SH-SY5Y (cell line): ENCODE measurements at regions not wholly inside any gene's neighbourhood (a gene's known extent, or its start where the extent isn't known, plus 50 kb on each side); places are given as distances from the start of the nearest gene placed in this dataset.

ENCODE experiments used
- GATA2 ChIP-seq: IDR thresholded peaks from 2 replicates; pipeline ENCODE4 v1.6.1; 2011; ENCODE audit warnings: mild to moderate bottlenecking, low read depth, low read length
- GATA3 ChIP-seq: IDR thresholded peaks from 2 replicates; pipeline ENCODE4 v1.6.1; 2011; ENCODE audit warnings: low read depth, mild to moderate bottlenecking, low read length, moderate library complexity

GRCh38 chr1:103469801-103470200, 55.7 kb upstream of the RNPC3 start:
- no peak for TF ChIP-seq GATA2
- no peak for TF ChIP-seq GATA3
